PFSK-1 (cell line): ENCODE measurements at regions not wholly inside any gene's neighbourhood (a gene's known extent, or its start where the extent isn't known, plus 50 kb on each side); places are given as distances from the start of the nearest gene placed in this dataset.

Experiments used
- FOXP2 ChIP-seq: optimal IDR thresholded peaks from 2 replicates; pipeline ENCODE3; 2011; ENCODE audit warnings: borderline replicate concordance, control low read depth, inconsistent platforms; ENCODE audit not compliant: insufficient read depth; ENCODE audit errors: extremely low read length, extremely low read depth
- POLR2AphosphoS5 ChIP-seq: IDR thresholded peaks from 2 replicates; pipeline ENCODE4 v1.6.1; 2012; ENCODE audit warnings: low read depth, mild to moderate bottlenecking, control low read depth, low read length, moderate library complexity
- SIN3A ChIP-seq: IDR thresholded peaks from 2 replicates; pipeline ENCODE4 v1.6.1; 2012; ENCODE audit warnings: mild to moderate bottlenecking, low read length, moderate library complexity, borderline replicate concordance; ENCODE audit not compliant: insufficient read depth
- TAF1 ChIP-seq: IDR thresholded peaks from 2 replicates; pipeline ENCODE4 v1.6.1; 2012; ENCODE audit warnings: low read length, control low read depth, borderline replicate concordance; ENCODE audit not compliant: insufficient read depth
- TF ChIP-seq, protein P1 (sequence below), 2 experiments: IDR thresholded peaks; 2 replicates each; pipeline versions ENCODE4 v1.6.1 to v1.8.0; 2011 to 2012; ENCODE audit warnings: low read depth in 2 of 2, low read length in 2 of 2, control low read depth in 1 of 2, inconsistent platforms in 1 of 2, mild to moderate bottlenecking in 1 of 2, moderate library complexity in 1 of 2; ENCODE audit not compliant: insufficient read depth in 1 of 2

DNA sequence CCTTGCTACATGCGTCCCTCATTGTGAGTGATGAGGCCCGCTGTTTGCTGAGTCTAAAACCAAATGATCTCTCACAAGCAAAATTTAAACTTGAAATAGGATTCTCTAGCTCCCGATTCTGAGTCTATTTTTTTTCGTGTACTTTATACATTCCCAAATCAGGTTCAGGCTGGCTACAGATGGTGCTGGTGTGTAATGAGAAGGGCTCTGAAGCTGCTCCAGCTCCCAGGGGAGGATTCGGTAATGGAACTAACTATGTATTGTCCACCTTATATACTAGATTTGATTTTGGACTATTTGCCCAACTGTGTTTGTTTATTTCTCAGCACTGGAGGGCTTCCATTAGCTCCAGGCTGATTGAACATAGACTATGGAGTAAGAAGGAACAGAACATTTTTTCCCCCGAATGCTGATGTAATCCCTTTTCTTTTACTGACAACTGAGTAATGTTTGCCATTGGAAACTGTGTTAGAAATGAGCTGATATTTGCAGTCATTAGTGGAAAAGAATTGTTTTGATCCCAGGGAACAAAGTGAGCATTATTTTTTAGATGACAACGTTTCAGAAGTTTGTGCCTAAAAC lies 274.0 kb upstream of the FIGN start:
- TF ChIP-seq, protein P1, sequence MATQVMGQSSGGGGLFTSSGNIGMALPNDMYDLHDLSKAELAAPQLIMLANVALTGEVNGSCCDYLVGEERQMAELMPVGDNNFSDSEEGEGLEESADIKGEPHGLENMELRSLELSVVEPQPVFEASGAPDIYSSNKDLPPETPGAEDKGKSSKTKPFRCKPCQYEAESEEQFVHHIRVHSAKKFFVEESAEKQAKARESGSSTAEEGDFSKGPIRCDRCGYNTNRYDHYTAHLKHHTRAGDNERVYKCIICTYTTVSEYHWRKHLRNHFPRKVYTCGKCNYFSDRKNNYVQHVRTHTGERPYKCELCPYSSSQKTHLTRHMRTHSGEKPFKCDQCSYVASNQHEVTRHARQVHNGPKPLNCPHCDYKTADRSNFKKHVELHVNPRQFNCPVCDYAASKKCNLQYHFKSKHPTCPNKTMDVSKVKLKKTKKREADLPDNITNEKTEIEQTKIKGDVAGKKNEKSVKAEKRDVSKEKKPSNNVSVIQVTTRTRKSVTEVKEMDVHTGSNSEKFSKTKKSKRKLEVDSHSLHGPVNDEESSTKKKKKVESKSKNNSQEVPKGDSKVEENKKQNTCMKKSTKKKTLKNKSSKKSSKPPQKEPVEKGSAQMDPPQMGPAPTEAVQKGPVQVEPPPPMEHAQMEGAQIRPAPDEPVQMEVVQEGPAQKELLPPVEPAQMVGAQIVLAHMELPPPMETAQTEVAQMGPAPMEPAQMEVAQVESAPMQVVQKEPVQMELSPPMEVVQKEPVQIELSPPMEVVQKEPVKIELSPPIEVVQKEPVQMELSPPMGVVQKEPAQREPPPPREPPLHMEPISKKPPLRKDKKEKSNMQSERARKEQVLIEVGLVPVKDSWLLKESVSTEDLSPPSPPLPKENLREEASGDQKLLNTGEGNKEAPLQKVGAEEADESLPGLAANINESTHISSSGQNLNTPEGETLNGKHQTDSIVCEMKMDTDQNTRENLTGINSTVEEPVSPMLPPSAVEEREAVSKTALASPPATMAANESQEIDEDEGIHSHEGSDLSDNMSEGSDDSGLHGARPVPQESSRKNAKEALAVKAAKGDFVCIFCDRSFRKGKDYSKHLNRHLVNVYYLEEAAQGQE (IDR thresholded peaks at IDR 0.05; ENCODE audit: insufficient read depth in 1 of 2, low read depth in 2 of 2, low read length in 2 of 2) = no peak
- TF ChIP-seq FOXP2 (no peak), SIN3A (no peak), TAF1 (no peak), POLR2AphosphoS5 (no peak)

DNA sequence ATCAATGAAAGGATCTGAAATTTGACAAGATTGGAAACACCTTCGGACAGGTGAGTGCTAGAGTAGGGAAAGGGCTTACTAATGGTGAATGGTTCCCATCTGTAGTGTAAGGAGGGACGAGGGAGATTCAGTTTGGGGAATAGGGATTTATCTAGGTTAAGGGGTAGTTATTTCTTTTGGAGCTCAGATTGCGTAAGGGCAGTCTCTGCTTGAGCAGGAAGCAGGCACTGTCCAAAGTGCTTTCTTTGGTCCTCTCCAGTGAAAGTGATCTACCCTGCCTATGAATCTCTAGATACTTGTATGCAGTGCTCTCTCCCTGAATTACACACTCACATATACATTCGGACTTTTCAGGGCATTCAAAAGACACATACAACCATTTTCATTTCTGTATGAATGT lies 272.9 kb upstream of the FIGN start:
- TF ChIP-seq, protein P1 (IDR thresholded peaks at IDR 0.05; ENCODE audit: insufficient read depth in 1 of 2, low read depth in 2 of 2, low read length in 2 of 2) = peak; percentile 65 to 83
- TF ChIP-seq POLR2AphosphoS5 = no peak

DNA sequence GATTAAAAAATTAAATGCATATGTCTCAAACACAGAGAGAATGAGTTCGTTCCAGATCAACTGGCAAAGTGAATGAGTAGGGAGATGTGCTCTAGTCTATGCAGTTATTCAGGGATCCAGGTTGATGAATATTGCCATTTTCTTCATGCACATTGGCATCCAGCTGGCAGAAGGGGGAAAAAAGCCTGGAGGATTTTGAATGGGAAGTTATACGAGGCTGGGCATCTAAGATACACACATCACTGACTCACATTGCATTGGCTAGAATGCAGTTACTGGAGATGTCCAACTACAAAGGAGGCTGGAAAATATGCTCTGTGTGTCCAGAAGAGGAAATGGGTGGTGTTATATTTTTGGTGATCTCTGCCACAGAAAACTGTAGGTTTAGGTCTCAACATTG lies 270.9 kb upstream of the FIGN start:
- TF ChIP-seq FOXP2 = no peak
- TF ChIP-seq, protein P1 (IDR thresholded peaks at IDR 0.05; ENCODE audit: insufficient read depth in 1 of 2, low read depth in 2 of 2, low read length in 2 of 2) = no peak

DNA sequence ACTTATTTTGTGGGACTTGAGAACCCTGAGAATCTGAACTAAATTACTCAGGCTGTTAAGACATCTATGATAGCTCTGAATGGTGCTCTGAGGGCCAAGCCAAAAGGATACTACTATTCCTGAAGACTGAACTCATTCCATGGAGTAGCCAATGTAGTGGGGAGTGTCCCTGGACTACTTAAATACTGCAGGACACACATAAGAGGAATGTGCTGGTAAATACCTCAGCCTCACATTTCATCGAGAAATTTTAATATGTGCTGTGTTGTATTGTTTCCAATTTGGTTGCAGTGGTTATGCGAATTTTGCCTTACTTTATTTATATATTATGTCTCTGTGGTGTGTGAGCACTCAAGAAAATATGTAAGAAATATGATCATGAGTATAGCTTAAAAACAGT lies 264.4 kb upstream of the FIGN start:
- no peak for TF ChIP-seq POLR2AphosphoS5
- TF ChIP-seq SIN3A = no peak
- TF ChIP-seq, protein P1 (IDR thresholded peaks at IDR 0.05; ENCODE audit: insufficient read depth in 1 of 2, low read depth in 2 of 2, low read length in 2 of 2) = no peak
- TF ChIP-seq TAF1 = no peak
- TF ChIP-seq FOXP2 = no peak

DNA sequence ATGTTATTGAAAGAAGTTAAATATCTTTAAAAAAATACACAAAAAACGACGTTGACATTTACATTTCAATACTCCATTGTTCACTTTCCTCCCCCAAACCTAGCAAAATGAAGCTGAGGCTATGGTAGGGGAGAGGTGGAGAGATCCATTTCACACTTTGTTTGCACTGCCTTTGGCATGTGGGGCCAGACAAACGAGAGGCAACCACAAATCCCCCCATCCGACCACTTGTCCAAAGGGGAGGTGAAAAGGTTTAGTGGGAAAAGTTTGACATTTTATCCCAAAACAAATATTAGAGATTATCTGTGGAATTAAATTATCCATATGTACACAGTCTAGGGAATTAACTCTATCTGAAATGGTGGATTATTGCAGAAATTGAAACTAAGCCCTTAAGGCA lies 261.7 kb upstream of the FIGN start:
- TF ChIP-seq, protein P1 (IDR thresholded peaks at IDR 0.05; ENCODE audit: insufficient read depth in 1 of 2, low read depth in 2 of 2, low read length in 2 of 2) = no peak
- TF ChIP-seq SIN3A (no peak), FOXP2 (no peak), POLR2AphosphoS5 (no peak), TAF1 (no peak)
